ENCODE measurements at regions not wholly inside any gene's neighbourhood (a gene's known extent, or its start where the extent isn't known, plus 50 kb on each side); places are given as distances from the start of the nearest gene placed in this dataset.

DNA sequence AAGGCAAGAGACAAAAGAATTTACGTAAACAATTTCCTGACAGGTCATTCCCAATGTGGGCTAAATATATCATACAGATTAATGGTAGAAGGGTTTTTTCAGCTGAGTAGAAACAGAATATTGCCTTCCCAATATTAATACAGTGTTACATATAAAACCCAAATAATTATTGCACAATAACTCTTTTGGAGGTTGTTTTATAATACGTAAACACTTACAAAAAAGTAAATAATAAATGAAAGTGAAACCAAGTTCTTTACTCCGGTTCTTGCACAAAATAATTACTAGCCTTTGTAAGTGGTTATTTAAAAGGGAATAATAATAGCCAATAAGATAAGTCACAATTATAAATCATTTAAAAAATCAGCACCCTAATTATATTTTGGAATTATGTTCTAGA is 118.6 kb upstream of the SSTR1 start:
- no peak for FAIRE-seq
- DNase-seq (ENCODE audit: extremely low spot score, insufficient read length, low read depth), result no peak

DNA sequence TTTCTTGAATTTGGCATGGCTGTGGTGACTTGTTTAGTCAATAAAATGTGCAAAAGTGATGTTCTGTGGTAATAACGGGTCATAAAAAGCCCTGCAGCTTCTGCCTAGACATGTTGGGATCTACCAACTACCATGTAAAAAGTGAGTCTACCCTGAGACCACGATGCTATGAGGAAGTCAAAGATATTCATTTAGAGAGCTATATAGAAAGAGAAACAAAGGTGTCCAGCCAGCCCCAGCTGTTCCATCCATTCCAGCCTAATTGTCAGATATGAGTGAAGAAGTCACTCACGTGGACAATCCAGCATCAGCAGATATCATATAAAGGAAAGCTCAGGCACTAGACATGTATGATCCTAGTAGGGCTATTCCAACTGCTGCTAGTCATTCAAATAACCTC is 117.2 kb upstream of the SSTR1 start:
- DNase-seq (ENCODE audit: extremely low spot score, insufficient read length, low read depth) (no peak), FAIRE-seq (no peak)

DNA sequence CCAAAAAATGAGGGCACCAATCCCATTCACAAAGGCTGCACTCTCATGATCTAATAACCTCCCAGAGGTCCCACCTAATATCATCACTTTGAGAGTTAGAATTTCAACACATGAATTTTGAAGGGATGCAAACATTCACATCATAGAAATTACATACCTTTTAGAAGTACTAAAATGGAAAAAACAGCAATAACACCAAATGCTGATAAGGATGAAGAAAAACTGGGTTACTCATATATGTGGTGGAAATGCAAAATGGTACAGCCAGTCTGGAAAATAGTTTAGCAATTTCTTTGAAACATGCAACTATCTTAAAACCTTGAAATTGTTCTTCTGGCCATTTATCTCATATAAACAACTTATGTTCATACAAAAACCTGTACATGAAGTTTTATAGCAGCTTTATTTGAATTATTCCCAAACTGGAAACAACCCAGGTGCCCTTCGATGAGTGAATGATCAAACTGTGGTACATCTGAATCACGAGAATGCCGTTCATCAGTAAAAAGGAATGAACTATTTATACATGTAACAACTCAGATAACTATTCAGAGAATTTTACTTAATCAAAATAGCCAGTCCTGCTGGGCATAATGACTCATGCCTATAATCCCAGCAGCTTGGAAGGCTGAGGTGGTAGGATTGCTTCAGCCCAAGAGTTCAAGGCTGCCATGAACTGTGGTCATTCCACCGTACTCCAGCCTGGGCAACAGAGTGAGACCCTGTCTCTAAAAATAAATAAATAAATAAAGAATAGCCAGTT is 109.4 kb upstream of the SSTR1 start:
- DNase-seq (ENCODE audit: extremely low spot score, insufficient read length, low read depth) (no peak), FAIRE-seq (no peak)

DNA sequence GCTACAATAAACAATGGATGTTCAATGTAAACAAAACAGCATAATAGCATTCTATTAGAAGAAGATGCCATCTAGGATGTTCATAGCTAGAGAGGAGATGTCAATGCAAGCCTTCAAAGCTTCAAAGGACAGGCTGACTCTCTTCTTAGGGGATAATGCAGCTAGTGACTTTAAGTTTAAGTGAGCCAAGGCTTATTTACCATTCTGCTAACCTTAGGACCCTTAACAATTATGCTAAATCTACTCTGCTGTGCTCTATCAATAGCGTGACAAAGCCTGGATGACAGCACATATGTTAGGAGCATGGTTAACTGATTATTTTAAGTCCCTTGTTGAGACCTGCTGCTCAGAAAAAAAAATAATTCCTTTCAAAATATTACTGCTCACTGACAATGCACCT is 106.0 kb upstream of the SSTR1 start:
- no peak for FAIRE-seq

DNA sequence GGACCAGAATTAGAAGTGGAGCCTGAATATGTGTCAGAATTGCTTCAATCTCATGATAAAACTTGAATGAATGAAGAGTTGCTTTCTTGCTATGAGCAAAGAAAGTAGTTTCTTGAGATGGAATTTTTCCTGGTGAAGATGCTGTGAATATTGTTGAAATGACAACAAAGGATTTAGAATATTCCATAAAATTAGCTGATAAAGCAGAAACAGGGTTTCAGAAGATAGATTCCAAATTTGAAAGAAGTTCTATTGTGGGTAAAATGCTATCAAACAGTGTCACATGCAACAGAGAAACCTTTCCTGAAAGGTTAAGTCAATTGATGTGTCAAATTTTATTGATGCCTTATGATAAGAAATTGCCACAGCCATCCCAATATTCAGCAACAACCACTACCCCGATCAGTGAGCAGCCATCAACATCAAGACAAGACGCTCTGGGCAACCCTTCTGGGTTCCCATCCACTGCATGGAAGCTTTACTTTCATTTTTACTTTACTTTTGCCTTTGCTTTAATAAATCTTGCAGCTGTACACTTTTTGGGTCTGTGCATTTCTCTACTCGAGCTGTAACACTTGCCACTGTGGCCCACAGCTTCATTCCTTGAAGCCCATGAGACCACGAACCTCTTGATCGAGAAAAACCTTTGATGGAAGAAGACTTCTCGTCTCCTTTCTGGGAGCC is 104.0 kb upstream of the SSTR1 start:
- DNase-seq (ENCODE audit: extremely low spot score, insufficient read length, low read depth) (no peak), FAIRE-seq (no peak)

More for the DNA sequence above, 106.0 kb upstream of the SSTR1 start:
- no peak for DNase-seq (ENCODE audit: extremely low spot score, insufficient read length, low read depth)

DNA sequence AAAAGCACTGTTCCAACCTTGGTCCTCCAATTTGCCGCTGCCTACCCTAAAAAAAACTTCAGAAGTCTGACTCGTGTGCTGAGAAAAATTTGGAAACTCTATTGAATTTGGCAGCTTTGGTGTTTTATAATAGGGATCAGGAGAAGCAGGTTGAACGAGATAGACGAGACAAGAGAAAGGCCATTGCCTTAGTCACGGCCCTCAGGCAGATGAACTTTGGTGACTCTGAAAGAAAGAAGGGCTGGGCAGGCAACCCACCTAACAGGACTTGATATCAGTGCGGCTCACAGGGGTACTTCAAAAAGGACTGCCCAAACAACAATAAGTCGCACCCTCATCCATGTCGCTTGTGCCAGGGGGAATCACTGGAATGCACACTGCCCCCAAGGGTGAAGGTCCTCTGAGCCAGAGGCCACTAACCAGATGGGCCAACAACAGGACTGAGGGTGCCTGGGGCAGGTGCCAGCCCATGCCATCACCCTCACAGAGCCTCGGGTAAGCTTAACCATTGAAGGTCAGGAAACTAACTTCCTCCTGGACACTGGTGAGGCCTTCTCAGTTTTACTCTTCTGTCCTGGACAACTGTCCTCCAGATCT is 102.5 kb upstream of the SSTR1 start:
- DNase-seq (ENCODE audit: extremely low spot score, insufficient read length, low read depth) (no peak), FAIRE-seq (no peak)

DNA sequence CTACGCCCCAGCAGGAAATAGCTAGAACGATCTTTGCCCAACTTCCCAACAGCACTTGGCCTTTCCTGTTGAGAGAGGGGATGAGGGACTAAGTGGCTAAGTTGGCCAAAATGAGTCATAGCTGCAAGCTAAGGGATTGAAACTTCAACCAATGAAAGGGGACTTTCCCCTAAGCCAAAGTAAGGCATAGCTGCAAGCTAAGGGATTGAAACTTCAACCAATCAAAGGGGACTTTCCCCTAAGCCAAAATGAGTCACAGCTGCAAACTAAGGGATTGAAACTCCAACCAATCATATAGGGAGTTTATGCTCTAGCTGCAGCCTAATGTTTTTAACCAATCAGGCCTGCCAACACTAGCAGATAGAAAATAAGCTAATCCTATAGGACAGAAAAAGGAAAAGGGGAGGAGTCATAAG is 100.5 kb upstream of the SSTR1 start:
- FAIRE-seq, result no peak
- DNase-seq (ENCODE audit: extremely low spot score, insufficient read length, low read depth), result no peak

DNA sequence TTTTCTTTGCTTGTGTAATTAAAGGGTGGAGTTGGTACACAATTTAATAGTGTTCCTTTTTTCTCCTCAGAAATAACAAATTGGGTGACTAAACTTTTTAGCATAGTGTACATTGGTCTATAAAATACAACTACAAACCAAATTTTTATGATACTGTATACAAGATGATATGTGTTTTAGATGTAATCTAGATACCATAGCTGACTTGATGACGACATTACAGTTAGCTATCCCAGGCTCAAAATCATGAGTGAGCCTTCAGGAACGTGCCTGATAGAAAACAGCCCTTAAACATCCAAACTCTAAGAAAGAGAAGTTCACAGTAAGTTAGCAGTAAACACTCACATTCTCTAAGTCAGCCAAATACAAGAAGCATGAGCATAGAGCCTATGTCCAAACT is 99.0 kb upstream of the SSTR1 start:
- FAIRE-seq, result no peak

DNA sequence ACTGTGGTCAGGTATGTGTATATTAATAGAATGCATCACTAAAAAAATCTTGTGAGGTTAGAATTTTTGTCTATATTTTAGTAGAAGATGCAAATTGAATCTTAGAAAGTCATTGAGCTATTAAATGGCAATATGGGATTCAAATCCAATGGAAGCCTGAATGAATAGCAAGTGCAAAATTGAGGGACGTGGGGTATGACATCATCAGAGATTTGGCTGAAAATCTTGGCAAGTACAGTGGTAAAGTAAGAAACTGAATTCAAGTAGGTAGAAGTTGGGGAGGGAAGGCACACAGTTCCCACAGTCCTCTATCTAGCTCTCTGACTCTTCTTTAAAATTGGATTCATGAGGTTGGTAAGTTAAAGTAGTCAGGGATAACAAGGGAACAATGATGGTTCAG is 97.4 kb upstream of the SSTR1 start:
- no peak for DNase-seq (ENCODE audit: extremely low spot score, insufficient read length, low read depth)

More for the DNA sequence above, 99.0 kb upstream of the SSTR1 start:
- no peak for DNase-seq (ENCODE audit: extremely low spot score, insufficient read length, low read depth)

DNA sequence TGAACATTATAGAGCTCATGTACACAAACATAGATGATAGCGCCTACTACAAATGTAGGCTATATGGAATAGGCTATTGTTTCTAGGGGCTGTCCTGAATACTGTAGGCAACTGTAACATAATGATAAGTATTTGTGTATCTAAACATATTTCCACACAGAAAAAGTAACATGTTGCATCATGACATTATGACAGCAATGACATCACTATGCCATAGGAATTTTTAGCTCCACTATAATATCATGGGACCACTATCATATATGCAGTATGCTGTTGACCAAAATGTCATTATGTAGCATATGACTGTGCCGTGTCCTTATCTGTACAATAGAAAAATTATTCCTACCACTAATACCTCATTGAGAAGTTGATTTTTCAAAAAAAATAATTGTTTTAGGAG is 96.7 kb upstream of the SSTR1 start:
- DNase-seq (ENCODE audit: extremely low spot score, insufficient read length, low read depth) (no peak), FAIRE-seq (no peak)

More for the DNA sequence above, 97.4 kb upstream of the SSTR1 start:
- FAIRE-seq, result no peak

DNA sequence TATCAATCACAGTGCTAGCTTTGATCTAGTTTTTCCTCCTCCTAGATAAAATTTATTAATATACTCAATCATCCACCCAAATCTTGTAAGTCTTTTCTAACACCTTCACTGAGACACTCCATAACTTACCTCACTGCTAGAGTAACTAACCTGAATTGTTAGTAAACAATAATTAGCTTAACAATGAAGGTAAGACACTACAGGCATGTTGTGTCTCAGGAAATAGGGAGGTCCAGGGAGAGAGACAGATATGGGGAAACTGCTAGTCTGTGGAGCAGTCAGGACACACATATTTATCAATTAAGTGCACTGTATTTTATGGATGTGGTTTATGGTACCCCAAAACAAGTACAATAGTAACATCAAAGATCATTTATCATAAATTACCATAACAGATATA is 94.2 kb upstream of the SSTR1 start:
- no peak for FAIRE-seq

DNA sequence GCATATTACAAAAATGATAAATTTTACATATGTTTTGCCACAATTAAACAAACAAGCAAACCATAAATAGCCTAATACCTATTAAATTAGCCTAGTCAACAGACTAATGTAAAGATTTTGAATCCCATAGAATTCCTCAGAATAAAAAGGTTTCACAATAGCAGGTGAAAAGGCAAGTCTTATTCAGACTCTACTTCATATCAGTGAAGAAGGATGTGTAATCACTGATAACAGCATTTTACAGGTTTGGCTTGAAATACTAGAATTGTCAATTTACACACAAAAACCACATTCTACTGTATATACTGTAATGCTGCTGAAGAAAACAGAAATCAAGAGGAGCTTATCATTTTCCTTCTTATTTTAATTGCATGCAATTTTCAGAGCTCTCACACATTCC is 90.8 kb upstream of the SSTR1 start:
- FAIRE-seq (no peak), DNase-seq (ENCODE audit: extremely low spot score, insufficient read length, low read depth) (no peak)

More for the DNA sequence above, 94.2 kb upstream of the SSTR1 start:
- DNase-seq (ENCODE audit: extremely low spot score, insufficient read length, low read depth), result no peak

DNA sequence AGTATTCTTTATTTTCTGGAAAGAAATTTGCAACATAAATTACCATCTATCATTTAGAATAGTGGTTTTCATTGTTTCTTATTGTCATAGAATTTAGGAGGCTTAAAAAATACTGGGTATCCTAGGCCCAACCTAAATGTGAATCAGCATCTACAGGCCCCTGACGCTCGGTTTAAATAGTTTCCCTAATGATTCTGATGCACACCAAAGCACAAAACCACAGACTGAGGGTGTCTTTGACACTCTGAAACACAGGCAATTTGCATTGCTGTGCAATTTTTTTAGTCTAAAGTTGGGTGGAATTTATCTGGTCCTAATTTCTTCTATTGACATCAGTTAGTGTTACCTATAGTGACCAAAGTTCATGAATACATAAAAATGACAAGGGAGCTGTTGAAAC is 87.6 kb upstream of the SSTR1 start:
- FAIRE-seq (no peak), DNase-seq (ENCODE audit: extremely low spot score, insufficient read length, low read depth) (no peak)

DNA sequence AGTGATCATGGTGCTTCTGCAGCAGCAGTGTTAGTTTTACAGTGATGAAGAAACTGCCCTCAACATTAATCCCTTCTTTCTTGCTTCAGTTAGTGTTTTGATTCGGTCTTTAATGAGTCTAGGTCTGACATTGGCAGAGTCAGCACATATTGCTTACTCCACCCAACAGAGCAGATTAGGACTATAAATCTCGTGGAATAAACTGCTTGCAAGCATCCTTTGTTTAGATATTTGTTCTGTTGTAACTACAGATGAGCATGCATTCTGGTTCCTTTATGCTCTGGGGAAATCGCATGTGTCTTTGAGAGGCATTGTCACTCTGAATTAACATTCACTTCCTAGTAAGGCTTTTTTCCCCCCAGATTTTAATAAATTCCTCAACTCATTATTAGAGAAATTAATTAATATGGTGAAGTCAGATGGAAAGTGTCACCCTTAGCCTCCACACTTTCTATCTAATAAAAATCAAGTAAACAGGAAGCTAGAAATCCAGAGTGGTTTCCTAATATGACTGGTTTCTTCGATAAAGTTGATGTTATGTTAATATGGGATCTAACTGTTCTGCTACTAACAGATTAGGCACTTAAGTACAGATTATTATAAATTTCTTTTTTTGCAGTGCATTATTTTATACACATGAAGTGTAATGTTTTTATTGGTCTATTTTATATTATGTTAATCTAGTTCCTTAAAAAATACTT is 86.2 kb upstream of the SSTR1 start:
- no peak for FAIRE-seq
- no peak for DNase-seq (ENCODE audit: extremely low spot score, insufficient read length, low read depth)

DNA sequence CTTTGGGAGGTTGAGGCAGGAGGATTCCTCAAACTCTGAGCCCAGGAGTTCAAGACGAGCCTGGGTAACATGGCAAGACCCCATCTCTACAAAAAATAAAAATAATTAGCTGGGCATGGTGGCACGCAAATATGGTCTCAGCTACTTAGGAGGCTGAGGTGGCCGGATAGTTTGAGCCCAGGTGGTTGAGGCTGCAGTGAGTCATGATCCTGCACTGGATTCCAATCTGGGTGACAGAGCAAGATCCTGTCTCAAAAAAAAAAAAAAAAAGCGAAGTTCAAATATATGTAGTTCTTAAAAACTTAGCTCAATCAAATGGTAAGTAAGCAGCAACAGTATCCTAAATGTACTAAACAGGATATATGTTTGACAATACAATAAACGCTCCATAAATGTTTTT is 85.5 kb upstream of the SSTR1 start:
- FAIRE-seq (no peak), DNase-seq (ENCODE audit: extremely low spot score, insufficient read length, low read depth) (no peak)

DNA sequence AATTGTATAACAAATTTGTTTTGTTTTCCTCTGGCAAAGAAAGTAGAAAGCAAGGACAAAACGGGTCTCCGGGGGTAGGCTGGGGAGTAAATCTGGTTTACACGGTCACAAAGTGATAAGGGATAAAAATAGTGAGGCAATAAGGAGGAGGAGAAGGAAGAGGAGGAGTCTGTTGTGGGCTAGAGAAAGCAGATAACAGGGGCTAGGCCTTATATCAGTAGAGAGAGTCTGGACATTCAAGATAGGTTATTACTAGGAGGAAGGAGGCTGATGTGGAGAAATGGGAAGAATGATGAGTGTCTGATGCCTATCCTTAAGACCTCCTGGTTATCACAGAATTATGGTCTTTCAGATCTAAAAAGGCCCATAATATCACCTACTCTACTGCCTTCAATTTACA is 83.2 kb upstream of the SSTR1 start:
- FAIRE-seq (no peak), DNase-seq (ENCODE audit: extremely low spot score, insufficient read length, low read depth) (no peak)

DNA sequence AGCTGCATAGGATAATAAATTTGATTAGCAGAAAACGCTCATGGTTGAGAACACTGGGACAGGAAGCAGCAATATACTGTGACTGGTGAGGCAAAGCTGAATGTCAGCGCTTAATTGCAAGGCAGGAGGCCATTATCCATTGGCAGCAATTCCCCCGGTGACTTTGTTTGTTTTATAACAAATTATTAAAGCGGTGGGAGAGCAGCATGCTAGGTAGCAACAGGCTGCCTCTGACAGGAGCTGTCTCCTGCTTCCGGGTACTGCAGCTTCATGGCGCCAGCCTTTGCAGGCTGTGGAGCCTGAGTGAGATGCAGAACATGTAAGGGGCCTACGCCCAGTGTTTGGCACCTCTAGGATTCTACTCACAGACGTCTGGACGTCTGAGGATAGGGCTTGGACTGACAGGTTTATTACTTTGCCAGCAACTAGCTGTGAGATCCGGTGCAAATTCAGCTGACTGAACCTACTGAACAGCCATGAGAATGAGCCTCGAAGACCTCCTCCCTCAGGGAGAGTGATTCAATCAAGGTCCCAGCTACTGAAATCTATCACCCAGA is 82.1 kb upstream of the SSTR1 start:
- DNase-seq (ENCODE audit: extremely low spot score, insufficient read length, low read depth) (no peak), FAIRE-seq (no peak)

DNA sequence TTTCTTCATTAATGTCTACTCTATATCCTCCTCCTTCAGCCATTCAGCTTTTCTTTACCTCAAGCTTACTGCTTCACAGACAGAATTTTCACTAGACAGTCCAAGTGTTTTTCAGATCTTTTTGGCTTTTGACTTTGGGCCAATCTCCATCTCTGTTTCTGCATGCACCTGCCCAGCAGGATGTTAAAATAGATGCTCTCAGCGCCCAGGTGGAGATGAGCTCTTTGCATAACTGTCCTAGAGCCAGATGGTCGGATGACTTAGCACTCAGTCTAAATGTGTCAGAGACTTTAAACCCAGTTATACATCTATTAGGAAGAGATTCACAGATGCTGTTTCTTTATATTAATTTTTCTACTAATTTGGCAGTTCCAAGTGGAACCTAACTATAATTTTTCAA is 80.3 kb upstream of the SSTR1 start:
- FAIRE-seq (no peak), DNase-seq (ENCODE audit: extremely low spot score, insufficient read length, low read depth) (no peak)

DNA sequence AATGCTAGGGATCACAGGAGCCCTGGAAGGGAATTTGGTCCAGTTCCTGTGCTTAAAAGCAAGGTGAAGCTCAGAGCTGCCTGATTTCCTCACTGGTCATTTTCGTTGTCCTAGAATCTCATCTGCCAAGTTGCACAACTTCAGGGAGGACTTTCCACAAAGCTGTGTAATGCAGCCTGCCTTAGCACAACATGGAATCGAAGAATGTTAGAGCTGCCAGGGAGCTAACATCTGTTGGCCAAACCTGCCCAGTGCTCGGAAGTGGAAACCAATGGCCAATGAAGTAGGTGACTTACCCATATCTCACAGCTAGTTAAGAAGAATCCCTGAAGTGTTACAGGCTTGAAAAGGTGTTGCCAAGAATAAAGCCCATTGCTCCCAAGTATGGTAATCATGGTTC is 79.9 kb upstream of the SSTR1 start:
- no peak for FAIRE-seq
- no peak for DNase-seq (ENCODE audit: extremely low spot score, insufficient read length, low read depth)

DNA sequence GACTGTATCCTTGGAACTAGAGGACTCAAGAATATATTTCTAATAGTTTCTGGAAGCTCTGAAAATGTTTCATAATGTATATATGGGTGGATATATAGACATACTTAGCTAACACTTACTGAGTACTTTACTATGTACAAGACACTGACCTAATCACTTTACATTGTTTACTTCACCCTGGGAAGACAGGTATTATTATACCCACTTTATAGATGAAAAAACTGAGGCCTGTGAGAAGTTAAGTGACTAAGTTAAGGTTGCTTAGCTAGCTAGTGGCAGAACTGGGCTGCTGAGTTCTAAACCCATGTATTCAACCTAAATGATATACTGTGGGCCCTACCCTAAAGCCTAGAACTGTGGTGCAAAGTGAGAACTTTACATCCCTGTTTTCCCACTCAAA is 79.1 kb upstream of the SSTR1 start:
- FAIRE-seq, result no peak
- no peak for DNase-seq (ENCODE audit: extremely low spot score, insufficient read length, low read depth)

DNA sequence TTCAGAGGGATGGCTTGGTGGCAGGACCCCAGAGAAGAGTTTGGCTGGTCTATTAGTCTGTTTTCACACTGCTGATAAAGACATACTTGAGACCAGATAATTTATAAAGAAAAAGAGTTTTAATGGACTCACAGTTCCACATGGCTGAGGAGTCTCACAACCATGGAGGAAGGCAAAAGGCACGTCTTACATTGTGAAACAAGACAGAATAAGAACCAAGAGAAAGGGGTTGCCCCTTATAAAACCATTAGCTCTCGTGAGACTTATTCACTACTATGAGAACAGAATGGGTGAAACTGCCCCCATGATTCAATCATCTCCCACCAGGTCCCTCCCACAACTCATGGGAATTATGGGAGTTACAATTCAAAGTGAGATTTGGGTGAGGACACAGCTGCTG is 78.5 kb upstream of the SSTR1 start:
- DNase-seq (ENCODE audit: extremely low spot score, insufficient read length, low read depth) (no peak), FAIRE-seq (no peak)

Measured in GM18507 (cell line).